GM20000 (cell line): ENCODE measurements at regions not wholly inside any gene's neighbourhood (a gene's known extent, or its start where the extent isn't known, plus 50 kb on each side); places are given as distances from the start of the nearest gene placed in this dataset.

Experiments
- DNase-seq: peaks from one replicate; pipeline ENCODE4 v3.0.0; 2012; ENCODE audit warnings: low spot score
- TF ChIP-seq, protein P1 (sequence below): IDR thresholded peaks from 2 replicates; pipeline ENCODE4 v1.5.1; 2012; ENCODE audit warnings: mild to moderate bottlenecking, control low read depth; ENCODE audit errors: extremely low read depth, missing control alignments

DNA sequence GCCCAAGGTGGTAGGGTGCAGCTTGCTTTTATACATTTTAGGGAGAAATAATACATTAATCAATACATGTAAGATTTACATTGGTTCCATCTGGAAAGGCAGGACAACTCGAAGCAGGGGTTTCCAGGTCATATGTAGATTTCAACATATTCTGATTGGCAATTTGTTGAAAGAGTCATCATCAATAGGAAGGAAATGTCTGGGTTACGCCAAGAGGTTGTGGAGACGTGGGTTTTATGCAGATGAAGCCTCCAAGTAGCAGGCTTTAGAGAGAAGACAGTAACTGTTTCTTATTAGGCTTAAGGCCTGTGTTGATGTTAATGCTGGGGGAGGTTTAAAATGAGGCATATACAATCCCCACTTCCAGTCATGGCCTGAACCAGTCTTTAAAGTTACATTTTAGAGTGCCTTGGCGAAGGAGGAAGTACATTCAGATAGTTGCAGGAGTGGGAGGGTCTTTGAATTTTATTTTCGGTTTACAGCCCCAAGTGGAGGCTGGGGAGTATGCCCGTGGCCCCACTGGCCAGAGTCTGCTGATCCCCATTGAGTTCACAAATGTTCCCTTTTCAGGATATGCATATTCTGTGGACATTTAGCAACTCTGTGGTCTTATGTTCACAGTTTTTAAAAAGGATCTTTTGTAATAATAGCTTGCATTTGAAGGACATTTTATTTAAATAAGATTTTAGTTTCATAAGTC lies 166.0 kb upstream of the GDF10 start:
- DNase-seq = no peak
- TF ChIP-seq, protein P1, sequence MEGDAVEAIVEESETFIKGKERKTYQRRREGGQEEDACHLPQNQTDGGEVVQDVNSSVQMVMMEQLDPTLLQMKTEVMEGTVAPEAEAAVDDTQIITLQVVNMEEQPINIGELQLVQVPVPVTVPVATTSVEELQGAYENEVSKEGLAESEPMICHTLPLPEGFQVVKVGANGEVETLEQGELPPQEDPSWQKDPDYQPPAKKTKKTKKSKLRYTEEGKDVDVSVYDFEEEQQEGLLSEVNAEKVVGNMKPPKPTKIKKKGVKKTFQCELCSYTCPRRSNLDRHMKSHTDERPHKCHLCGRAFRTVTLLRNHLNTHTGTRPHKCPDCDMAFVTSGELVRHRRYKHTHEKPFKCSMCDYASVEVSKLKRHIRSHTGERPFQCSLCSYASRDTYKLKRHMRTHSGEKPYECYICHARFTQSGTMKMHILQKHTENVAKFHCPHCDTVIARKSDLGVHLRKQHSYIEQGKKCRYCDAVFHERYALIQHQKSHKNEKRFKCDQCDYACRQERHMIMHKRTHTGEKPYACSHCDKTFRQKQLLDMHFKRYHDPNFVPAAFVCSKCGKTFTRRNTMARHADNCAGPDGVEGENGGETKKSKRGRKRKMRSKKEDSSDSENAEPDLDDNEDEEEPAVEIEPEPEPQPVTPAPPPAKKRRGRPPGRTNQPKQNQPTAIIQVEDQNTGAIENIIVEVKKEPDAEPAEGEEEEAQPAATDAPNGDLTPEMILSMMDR = no peak

DNA sequence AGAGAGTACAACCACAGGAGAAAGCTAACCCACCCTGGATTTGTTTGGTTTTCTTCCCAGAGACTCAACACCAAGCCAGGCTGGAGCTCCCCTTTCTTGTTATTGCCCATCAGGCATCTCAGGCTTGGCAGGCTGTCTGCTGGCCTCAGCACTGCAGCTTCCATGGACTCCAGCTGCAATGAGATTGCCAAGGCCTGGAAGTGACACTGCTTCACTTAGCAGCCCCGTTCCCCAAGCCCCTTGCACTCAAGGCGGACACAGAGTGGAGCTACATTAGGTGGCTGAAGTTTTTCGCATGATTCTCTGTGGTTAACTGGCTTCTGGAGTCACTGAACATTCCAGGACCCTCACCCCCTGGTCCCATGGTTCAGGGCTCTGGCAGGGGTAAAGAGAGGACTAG lies 163.1 kb upstream of the GDF10 start:
- TF ChIP-seq, protein P1 = no peak
- DNase-seq = no peak

DNA sequence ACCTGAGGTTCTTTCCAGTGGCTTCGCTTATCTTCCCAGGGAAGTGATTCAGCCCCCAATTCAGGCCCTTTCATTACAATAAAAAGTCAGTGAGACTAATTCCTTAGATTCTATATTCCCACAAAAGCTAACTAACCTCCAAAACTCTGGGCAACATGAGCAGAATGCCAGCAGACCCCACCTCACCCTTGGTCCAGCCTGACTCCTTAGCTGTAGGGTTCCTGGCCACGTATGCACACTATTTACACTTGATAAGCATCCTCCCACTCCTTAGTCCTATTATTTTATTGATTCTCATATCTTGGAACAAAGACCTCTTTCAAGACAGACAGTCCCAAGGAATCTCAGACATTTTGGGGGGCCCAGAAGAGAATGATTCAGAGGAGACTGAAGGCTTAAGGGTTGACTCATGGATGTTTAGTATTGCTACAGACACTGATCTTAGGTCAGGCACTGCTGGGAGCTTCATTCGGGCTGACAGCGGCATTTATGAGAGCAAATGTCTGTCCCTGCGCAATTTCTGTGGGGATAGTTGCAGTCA lies 162.6 kb upstream of the GDF10 start:
- DNase-seq = no peak
- TF ChIP-seq, protein P1 = no peak

DNA sequence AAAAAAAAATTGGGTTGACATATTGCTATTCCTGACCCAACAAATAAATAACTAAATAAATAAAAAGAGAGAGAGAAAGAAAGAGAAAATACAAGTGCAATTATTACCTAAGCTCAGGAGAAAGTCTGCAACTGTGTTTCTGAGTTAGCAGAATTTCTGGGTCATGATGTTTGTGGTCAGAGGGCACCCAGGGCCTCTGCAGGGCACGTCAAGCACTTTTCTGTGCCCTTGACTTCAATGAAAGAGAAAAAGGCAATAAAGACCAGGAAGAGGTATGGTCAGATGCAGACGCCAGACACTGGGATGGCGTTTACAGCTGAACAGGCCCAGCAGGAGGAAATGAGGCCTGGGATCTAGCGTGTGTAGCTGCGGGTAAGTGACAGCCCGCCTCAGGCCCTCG lies 160.9 kb upstream of the GDF10 start:
- no peak for DNase-seq
- TF ChIP-seq, protein P1 = no peak

DNA sequence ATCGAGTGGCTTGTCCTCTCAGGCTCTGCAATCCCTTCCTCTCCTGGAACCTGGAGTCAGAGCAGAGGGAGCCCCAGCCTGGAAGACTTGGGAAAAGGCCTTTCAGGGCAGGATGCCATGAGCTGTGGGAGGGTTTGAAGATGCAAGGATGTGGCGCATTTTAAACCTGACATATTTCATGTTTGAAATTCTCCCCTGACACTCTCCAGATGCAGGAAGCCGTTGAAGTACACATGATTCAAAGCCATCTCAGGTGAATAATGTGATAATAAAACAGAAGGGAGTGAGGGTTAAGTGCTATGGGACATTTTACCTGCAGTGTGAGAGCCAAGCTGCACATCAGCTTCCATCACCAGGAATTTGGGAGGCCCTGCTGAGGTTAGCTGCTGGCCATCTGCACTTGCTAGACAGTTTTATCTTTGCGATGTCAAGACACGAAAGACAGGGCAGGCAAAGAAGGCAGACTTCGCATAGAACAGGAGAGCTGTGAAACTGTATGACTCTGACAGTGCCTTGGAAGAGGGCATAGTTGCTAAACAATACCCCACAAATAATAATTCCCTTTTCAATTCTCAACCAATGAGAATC lies 159.1 kb upstream of the GDF10 start:
- TF ChIP-seq, protein P1 = no peak
- DNase-seq = no peak

DNA sequence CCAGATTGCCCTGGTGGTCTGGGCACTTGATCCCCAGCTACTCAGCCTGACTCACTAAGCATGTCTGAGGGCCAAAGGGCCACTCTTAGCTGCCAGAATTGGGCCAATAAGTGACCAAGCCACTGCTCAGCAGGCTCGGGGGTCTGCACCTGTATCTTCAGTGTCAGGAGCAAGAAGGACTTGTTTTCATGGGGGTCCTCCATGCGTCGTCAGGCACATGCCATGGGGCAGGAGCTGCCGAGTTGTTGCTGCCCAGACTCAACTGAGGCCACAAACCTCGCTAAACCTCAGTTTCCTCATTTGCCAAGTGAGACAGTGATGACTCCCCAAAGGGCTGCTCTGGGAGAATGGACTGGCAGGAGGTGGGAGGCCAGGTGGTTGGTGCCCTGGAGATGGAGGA lies 158.6 kb upstream of the GDF10 start:
- no peak for DNase-seq

DNA sequence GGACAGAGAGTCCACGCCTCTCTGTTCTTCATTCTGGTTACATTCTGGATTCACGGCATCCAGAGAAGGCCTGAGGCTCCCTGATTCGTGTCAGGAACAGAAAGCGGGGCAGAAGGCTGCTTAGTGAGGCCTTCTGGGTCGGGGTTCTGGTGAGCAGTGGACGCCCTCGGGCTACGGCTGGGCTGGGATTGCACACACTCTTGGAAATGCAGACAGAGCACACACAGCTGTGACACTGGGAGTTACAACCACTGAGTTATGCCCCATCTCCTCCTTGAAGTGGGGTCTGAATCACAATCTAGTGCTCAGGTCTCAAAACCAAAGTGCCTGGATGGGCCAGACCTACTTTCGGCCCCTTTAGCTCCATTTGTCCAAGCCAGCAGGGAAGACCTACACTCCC lies 156.9 kb upstream of the GDF10 start:
- TF ChIP-seq, protein P1 = no peak
- DNase-seq = no peak

More for the DNA sequence above, 158.6 kb upstream of the GDF10 start:
- TF ChIP-seq, protein P1 = no peak
